T-helper 1 cell treated with Interleukin-12 subunit alpha and Interleukin-12 subunit beta and Interleukin-4 antibody, amounts not matched to agents 30 ng/mL and 1 ng/mL, for 36 hours (primary cell): ENCODE measurements at regions not wholly inside any gene's neighbourhood (a gene's known extent, or its start where the extent isn't known, plus 50 kb on each side); places are given as distances from the start of the nearest gene placed in this dataset.

ENCODE experiments used
- intact Hi-C: fragments of 100-400 bp; cut with micrococcal nuclease; formaldehyde crosslinking; loops from one replicate; pipeline ENCODE4 v1.15.1; 2024

DNA sequence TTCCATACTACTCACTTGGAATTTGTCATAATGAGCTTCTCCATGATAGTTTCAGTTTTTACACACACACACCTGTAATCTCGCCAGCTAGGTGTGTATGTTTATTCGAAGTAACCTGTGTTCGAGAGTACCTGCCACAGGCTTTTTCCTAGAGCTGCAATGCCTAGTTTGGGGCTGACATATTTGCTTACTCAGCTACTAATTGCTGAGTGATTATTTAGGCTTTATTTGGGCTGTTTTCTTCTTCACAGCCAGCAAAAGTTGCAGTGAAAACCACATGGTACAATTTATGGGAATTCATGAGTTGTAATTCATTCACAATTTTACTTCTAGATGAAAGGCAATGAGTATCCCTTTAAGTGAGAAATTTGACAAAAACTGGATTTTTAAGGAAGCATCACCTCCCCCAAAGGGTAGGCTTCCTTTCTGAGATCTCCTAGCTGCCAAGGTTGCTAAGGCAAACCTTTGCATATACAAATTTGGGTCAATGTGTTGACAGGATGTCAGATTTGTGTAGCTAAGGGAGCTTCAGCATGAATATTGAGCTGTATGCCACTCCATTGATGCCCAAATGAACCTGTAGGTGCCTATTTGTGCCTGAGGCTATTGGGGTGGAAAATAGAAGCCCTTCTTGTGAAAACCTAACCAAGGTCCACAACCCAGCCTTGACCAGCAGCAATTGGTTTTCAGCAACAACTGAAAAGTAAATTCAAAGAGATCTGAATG is 108.7 kb upstream of the OTX2 start:
- intact Hi-C loops: no loop called here

DNA sequence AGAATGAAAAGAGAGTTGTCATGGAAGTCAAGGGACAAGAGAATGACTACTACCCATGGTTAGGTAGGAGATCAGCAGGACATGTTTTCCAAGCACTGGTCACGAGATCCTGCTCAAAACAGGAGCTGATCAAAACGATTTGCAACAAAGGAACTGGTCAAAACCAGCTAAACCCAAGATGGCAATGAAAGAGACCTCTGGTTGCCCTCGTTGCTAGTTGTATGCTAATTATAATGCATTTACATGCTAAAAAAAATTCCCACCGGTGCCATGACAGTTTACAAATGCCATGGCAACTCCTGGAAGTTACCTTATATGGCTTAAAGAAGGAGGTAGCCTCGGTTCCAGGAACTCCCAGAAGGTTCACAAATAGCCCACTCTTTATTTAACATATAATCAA is 95.0 kb upstream of the OTX2 start:
- intact Hi-C loops: no loop called here

DNA sequence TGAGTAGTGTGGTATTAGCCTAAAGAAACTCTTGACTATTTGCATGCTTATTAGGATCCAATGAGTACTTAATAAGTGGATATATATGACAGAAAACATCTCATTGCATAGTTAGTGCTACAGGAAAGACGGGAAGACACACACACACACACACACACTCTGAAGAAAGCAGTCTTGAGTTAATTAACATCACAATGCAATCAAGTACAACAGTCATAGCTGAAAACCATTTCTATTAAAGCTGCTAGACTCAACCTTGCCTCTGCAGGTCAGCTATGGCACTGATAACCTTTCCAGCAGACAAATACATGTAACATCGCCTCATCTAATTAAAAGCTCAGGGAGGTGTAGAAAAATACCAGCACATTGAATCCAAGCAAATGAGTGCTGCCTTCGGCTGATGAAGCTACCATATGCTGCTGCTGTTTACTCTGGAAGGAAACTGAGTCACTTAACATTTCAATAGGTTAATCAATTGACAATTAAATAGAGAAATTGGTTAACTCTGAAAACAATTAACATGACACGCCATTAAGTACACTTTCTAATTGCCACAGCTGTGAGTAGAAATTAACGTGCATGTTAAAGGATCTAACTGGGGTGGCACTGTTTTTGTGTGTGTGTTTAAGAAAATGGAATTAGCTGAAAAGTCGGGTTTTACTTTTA is 93.2 kb upstream of the OTX2 start:
- intact Hi-C loops: no loop called here

DNA sequence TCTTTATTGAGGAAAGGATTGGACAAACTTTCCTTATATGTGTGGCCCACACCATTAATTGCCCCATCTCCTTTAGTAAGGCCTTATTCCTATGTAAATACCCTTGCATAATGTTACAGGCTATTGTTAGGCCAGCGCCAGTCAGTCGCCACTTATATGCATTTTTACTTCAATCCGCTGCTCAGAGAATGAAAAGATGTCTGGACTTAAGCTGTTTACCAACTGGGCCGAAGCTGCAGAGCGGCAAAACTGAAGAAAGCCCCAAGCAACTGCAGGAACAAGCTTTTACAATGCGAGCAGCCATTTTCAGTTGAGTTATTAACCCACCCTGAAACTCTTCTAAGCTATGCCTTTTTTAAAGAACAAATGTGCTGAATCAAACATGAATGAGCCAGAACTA is 92.1 kb upstream of the OTX2 start:
- intact Hi-C loops: no loop called here

DNA sequence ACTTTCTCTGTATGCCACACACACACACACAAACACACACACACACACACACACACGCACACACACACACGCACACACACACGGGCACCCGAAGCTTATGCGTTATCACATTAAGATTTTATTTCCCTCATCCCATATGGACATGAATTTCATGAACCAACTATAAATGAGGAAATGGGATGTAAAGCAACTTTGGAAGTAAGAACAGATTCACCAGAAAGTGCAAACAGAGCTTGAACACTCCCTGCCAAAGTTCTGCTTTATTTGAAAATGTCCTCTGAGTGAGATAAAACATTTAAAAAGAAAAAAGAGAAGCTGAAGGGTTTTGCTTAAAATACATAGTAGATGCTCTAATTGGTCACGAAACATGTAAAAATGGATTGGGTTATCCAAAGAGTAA is 90.4 kb upstream of the OTX2 start:
- intact Hi-C loops: no loop called here

DNA sequence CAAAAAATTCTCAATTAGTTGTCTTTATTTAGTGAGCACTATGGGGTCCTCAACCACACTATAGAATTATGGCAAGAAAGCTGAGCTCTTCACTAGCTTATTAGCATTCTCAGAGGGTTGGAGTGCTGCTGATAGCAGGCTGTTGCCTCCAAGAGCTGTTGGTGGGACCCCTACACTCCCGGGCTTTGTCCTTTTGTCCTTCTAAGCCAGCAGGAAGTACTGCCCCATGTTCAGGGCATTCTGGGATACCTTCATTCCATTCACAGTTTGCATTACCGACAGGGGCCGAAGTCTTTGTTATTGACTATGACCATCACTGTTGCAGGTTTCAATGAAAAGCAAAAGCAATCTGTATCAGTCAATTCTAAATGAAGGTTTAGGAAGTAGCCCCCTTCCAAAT is 89.5 kb upstream of the OTX2 start:
- intact Hi-C loops: no loop called here

DNA sequence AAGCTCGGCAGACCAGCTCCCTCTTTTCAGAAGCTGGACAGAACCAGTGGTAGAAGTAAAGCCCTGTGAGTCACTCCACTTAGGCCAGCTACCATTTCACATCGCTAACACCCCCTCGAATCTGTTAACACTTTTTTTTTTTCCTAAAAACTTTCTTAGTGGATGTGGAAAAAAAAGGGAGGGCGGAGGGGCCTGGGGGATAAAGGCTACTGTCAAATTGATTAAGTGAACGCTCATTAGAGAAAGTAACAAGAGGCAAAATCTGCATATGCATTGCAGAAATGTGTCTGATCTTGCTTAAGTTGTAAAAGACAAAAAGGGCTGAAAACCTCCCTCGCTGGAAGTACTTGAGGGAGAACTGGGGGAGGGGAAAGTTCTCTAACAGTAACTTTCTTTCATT is 86.6 kb upstream of the OTX2 start:
- intact Hi-C loops: no loop called here

GRCh38 chr14:56896231-56896630 is 86.0 kb upstream of the OTX2 start:
- intact Hi-C loops: no loop called here

GRCh38 chr14:56895154-56895553 is 84.9 kb upstream of the OTX2 start:
- intact Hi-C loops: no loop called here

GRCh38 chr14:56894591-56894991 is 84.3 kb upstream of the OTX2 start:
- intact Hi-C loops: no loop called here

DNA sequence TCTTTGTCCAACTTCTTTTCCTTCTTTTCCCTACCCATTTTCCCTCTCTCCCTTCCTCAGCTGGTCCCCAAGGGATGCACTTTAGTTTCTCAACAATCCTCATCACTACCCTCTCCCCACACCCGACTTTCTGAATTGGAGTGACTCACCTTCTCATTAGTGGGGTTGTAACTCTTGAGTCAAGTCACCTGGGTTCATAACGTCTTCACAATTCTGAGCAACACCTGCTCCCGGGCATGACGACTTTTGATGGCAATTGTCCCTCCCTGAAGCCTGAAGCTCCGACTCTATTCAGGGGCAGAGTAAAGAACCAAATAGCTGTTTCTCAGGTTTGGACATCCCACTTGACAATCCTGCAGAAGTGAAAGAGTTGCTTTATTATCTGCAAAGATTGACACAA is 82.7 kb upstream of the OTX2 start:
- intact Hi-C loops: no loop called here

DNA sequence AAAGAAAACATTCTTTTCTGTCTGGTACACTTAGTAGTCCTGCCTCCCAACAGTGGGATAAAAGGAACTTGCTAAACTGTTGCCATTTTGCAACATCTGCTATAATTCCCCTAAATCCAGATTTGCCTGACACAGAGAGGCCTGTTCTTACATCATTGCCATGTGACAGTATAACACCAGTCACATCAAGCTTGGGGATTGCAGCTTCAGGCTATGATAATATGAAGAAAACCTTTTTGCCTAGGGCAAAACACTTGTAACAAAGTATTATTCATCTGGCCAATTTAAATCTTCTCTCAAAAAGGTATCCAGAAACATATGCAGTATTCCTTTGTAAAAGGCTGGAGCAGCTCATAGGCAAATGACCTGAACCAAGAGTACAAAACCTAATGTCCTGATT is 80.9 kb upstream of the OTX2 start:
- intact Hi-C loops: no loop called here

DNA sequence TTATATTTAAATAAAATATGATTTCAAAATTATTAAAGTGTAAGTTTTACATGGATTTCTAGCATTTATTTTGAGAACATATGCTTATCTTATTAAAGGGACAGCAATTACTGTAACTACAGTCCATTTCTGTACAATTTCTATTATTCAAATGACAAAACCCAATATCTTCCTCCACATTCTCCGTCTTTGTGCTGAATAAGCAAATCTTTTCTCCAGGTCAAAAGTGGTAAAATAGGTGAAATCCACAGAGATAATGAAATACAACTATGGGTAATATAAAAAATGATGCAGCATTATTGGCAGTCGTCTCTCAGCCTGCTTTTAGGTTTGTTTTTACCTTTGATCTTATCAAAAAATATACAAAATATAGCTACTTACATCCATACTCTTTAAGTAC is 79.4 kb upstream of the OTX2 start:
- intact Hi-C loops: no loop called here

DNA sequence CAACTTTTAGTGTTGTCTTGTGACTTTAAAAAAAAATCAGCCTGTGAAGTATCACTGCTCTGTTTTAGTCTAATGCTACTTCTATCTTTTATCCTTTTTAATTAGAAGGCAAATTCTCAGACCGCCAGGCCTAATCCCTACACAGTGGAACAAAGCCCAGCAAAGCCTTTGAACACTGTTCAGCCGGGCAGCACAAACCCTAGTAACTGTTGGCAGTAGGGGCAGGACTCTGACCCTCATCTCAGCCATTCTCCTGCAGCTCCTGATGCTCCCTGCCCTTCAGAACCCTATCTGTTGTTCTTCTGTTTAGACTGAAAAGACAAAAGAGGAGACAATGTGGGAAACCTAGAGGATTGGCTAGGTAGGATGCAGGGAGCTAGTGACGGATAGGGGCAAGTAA is 78.0 kb upstream of the OTX2 start:
- intact Hi-C loops: no loop called here

DNA sequence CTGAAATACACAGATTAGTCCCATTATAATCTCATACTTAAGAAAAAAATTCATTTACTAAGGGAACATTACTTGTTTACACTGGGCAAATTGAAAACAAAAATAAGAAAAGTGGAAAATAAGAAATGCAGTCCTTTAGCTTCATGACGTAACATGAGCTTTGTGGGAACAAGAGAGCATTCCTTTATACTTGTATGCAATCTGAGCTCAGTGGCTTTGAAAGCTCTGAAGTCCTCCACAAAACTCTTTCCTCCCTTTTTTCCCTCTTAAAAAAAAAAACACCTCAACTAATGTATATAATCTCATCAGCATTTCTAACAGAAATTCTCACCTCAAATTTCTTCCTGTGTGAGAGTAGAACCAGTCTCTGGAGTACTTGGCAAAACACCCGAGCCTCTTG is 76.9 kb upstream of the OTX2 start:
- intact Hi-C loops: no loop called here

DNA sequence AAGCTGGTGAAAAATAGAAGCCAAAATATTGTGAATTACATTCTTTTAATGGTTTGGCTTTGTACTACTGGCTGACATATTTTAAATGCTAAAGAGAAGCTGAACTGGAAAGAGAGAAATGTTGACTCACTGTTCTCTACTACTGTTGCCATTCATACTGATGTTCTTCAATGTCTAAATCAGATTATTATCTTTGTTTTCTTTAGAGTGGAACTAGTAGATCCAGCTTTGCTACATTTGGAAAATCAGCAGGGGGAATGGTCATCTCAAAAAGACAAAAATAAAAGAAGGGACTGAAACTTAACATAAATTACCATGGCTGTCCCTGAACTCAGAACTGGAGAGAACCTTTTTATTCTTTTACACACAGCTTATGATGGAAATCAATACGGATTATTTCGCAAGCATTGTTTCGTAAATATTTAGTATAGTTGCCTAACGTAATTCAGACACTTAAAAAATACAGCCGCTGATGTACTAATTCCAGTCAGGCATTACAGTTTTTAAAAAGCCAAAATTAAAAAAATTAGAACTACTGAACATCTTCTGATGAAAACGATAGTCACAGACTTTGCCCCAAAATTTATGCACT is 76.3 kb upstream of the OTX2 start:
- intact Hi-C loops: no loop called here

DNA sequence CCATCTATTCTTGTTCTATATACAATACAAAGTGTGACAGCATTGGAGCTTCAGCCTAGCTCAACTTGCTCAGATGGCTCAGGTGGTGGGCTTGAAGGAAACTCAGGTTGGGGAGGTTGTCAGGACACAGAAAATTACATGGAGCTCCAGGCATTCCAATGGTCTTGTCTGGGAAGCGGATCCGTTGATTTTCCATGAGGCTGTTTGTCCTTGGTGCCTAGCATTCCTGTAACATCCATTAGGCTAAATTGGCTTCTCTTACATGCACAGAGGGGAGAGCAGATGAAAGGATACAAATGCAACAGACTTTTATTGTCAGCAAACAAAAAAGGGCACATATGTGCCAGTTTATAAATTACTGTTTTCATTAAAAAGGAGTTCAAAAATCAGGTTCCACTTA is 75.5 kb upstream of the OTX2 start:
- intact Hi-C loops: no loop called here

DNA sequence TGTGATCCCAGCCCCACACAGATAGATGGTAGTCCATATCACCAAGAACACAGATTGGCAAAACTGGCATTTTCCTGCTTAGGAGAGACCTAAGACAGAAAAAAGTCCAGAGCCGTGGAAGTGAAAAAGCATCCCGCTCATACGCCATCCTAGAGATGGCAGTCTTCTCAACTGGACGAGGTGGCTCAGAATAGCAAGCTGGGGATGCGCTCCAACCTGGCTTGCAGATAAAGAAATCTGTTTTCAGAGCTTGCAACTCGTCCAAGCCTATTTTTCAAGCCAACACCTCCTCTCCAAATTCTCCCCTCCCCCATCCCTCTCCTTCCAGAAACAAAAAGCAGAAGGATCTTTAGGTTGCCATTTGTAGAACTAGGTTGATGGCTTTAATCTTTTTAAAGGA is 74.3 kb upstream of the OTX2 start:
- intact Hi-C loops: no loop called here

DNA sequence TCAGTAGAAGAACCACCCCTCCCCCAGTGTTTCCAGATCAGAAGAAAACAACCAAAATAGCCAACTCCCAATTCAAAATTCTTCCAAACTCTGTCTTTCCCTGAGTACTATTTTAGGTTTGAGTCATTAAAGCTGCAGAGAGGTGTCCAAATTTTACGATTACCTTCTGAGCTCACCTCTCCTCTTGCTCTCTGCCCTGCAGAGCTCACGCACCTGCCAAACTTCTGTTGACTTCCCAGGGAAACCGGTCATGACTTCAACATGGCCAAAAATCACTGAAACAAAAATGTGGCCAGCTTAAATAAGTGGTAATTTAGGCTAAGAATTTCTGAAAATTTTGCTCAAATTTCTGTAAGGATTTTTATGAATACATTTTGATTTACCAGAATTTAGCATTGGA is 70.9 kb upstream of the OTX2 start:
- intact Hi-C loops: no loop called here

- intact Hi-C loops: loop anchor here (10.0 kb wide), 1 partner anchor 384 kb away; no protein-coding TSS in a partner anchor
Measured at GRCh38 chr14:56878766-56879165, 68.5 kb upstream of the OTX2 start.

- intact Hi-C loops: loop anchor here (10.0 kb wide), 1 partner anchor 380 kb away; no protein-coding TSS in a partner anchor
Measured at GRCh38 chr14:56875104-56875675, 64.9 kb upstream of the OTX2 start.

DNA sequence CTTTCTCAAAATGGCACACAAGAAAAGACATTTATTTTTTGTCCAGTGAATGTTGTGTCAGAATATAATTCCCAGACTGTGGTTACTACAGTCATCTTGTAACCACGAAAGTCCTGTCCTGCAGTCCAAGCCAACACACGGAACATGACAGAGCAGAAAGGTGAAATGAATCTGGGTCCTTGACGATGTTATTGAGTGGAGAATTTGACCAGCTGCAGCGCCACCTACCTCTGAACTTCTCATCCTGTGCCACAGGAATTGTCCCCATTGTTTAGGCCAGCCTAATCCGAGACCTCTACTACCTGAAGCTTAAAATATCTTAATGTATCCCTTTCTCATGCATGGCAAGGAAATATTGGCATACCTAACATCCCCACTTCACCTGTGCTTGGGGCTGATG is 64.1 kb upstream of the OTX2 start:
- intact Hi-C loops: loop anchor here (10.0 kb wide), 1 partner anchor 380 kb away; no protein-coding TSS in a partner anchor
